GM21576 (cell line): ENCODE measurements at regions not wholly inside any gene's neighbourhood (a gene's known extent, or its start where the extent isn't known, plus 50 kb on each side); places are given as distances from the start of the nearest gene placed in this dataset.
A peak's percentile ranks its signal among the peaks of the same experiment; 100 is the strongest.
"Not testable (repeated sequence)": the region's sequence is repeated elsewhere in the genome, so short reads cannot be mapped to it uniquely, and the experiment has no call there.

Source experiments
- ATAC-seq: cut with Tn5 transposase; IDR thresholded peaks from one replicate; pipeline ENCODE4 v1.9.1; 2021; ENCODE audit warnings: mild to moderate bottlenecking, moderate library complexity; ENCODE audit not compliant: unreplicated experiment

- peak; percentile 86 for ATAC-seq
Observed at GRCh38 chr7:81839708-81840369, 70.0 kb upstream of the HGF start.

GRCh38 chr7:81833401-81833800 is 63.6 kb upstream of the HGF start:
- ATAC-seq, result no peak

- no peak for ATAC-seq
Observed at GRCh38 chr7:81831883-81832282, 62.0 kb upstream of the HGF start.

GRCh38 chr7:81829511-81829910 is 59.7 kb upstream of the HGF start:
- not testable (repeated sequence) for ATAC-seq

GRCh38 chr7:81822811-81823210 is 53.0 kb upstream of the HGF start:
- no peak for ATAC-seq

- no peak for ATAC-seq
Observed at GRCh38 chr7:81819861-81820260, 50.0 kb upstream of the HGF start.
